ENCODE measurements at regions not wholly inside any gene's neighbourhood (a gene's known extent, or its start where the extent isn't known, plus 50 kb on each side); places are given as distances from the start of the nearest gene placed in this dataset.
A peak's percentile ranks its signal among the peaks of the same experiment; 100 is the strongest.
"Not testable (repeated sequence)": the region's sequence is repeated elsewhere in the genome, so short reads cannot be mapped to it uniquely, and the experiment has no call there.

GRCh38 chr11:44421090-44421675, 111.2 kb upstream of the ALX4 start:
- Histone ChIP-seq H3K4me1 (ENCODE audit: control insufficient read depth, insufficient read depth, low read length) (no peaks in the 10 kb centered on the region), H3K27ac (ENCODE audit: low read length) (no peak overlapping the region), H3K4me3 (ENCODE audit: low read length) (no peak overlapping the region), H3K9me3 (ENCODE audit: control insufficient read depth, low read length) (no peaks in the 10 kb centered on the region), H3K27me3 (ENCODE audit: control insufficient read depth, insufficient read depth) (no peaks in the 10 kb centered on the region)
- intact Hi-C loops (cut with DNase I): no loop called here
- DNase-seq (no peak), ATAC-seq (no peak)
- WGBS: 81% methylated on average over 9 of the region's 9 CpGs

- 74% methylated on average over 5 of the region's 5 CpGs for WGBS
- H3K27me3 ChIP-seq (ENCODE audit: control insufficient read depth, insufficient read depth): no peaks in the 10 kb centered on the region
- no peak for DNase-seq
- H3K4me3 ChIP-seq (ENCODE audit: low read length): no peak overlapping the region
- ATAC-seq: no peak
- intact Hi-C loops (cut with DNase I): no loop called here
- no peaks in the 10 kb centered on the region for H3K9me3 ChIP-seq (ENCODE audit: control insufficient read depth, low read length)
- no peak overlapping the region for H3K27ac ChIP-seq (ENCODE audit: low read length)
- H3K4me1 ChIP-seq (ENCODE audit: control insufficient read depth, insufficient read depth, low read length): no peaks in the 10 kb centered on the region
Observed at GRCh38 chr11:44423289-44423688, 113.3 kb upstream of the ALX4 start.

DNA sequence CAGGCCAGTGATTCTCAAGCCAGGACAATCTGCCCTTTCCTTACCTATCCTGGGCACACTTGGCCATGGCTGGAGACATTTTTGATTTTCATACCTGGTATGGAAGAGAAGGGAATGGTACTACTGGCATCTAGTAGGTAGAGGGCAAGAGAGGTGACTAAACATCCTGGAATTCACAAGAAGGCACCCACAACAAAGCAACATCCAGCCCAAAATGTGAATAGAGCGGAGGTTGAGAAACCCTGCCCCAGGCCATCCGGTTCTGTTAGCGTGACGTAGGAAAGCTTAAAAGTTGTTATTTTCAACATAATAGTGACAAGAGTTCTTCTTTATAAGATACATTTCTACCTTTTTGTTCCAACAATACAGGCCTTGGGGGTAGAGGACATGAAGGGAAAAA, 114.9 kb upstream of the ALX4 start:
- H3K27me3 ChIP-seq (ENCODE audit: control insufficient read depth, insufficient read depth): no peaks in the 10 kb centered on the region
- H3K27ac ChIP-seq (ENCODE audit: low read length): no peak overlapping the region
- no peak overlapping the region for H3K4me3 ChIP-seq (ENCODE audit: low read length)
- no peaks in the 10 kb centered on the region for H3K4me1 ChIP-seq (ENCODE audit: control insufficient read depth, insufficient read depth, low read length)
- intact Hi-C loops (cut with DNase I): no loop called here
- ATAC-seq (no peak), DNase-seq (no peak)
- no peaks in the 10 kb centered on the region for H3K9me3 ChIP-seq (ENCODE audit: control insufficient read depth, low read length)
- 94% methylated on average over 4 of the region's 4 CpGs for WGBS

GRCh38 chr11:44426119-44426518, 116.2 kb upstream of the ALX4 start:
- H3K4me1 ChIP-seq (ENCODE audit: control insufficient read depth, insufficient read depth, low read length): no peaks in the 10 kb centered on the region
- no peak overlapping the region for H3K27ac ChIP-seq (ENCODE audit: low read length)
- DNase-seq (no peak), ATAC-seq (no peak)
- WGBS: 86% methylated on average over 8 of the region's 8 CpGs
- no peaks in the 10 kb centered on the region for H3K9me3 ChIP-seq (ENCODE audit: control insufficient read depth, low read length)
- intact Hi-C loops (cut with DNase I): no loop called here
- no peaks in the 10 kb centered on the region for H3K27me3 ChIP-seq (ENCODE audit: control insufficient read depth, insufficient read depth)
- no peak overlapping the region for H3K4me3 ChIP-seq (ENCODE audit: low read length)

GRCh38 chr11:44426958-44427357, 117.0 kb upstream of the ALX4 start:
- ATAC-seq: no peak

GRCh38 chr11:44427432-44427831, 117.5 kb upstream of the ALX4 start:
- H3K4me1 ChIP-seq (ENCODE audit: control insufficient read depth, insufficient read depth, low read length): no peaks in the 10 kb centered on the region
- intact Hi-C loops (cut with DNase I): no loop called here
- ATAC-seq: no peak
- no peak overlapping the region for H3K4me3 ChIP-seq (ENCODE audit: low read length)
- no peaks in the 10 kb centered on the region for H3K9me3 ChIP-seq (ENCODE audit: control insufficient read depth, low read length)
- H3K27ac ChIP-seq (ENCODE audit: low read length): no peak overlapping the region
- 48% methylated on average over 8 of the region's 8 CpGs for WGBS
- H3K27me3 ChIP-seq (ENCODE audit: control insufficient read depth, insufficient read depth): no peaks in the 10 kb centered on the region
- no peak for DNase-seq

More at GRCh38 chr11:44426958-44427357, 117.0 kb upstream of the ALX4 start:
- intact Hi-C loops (cut with DNase I): no loop called here
- 90% methylated on average over 11 of the region's 11 CpGs for WGBS
- Histone ChIP-seq H3K4me3 (ENCODE audit: low read length) (no peak overlapping the region), H3K4me1 (ENCODE audit: control insufficient read depth, insufficient read depth, low read length) (no peaks in the 10 kb centered on the region), H3K27ac (ENCODE audit: low read length) (no peak overlapping the region), H3K27me3 (ENCODE audit: control insufficient read depth, insufficient read depth) (no peaks in the 10 kb centered on the region), H3K9me3 (ENCODE audit: control insufficient read depth, low read length) (no peaks in the 10 kb centered on the region)
- DNase-seq: no peak

GRCh38 chr11:44430140-44430539, 120.2 kb upstream of the ALX4 start:
- intact Hi-C loops (cut with DNase I): no loop called here
- H3K4me3 ChIP-seq (ENCODE audit: low read length): no peak overlapping the region
- no peaks in the 10 kb centered on the region for H3K9me3 ChIP-seq (ENCODE audit: control insufficient read depth, low read length)
- WGBS: 46% methylated on average over 3 of the region's 3 CpGs
- H3K27ac ChIP-seq (ENCODE audit: low read length): no peak overlapping the region
- no peaks in the 10 kb centered on the region for H3K4me1 ChIP-seq (ENCODE audit: control insufficient read depth, insufficient read depth, low read length)
- no peak for ATAC-seq
- DNase-seq: no peak
- no peaks in the 10 kb centered on the region for H3K27me3 ChIP-seq (ENCODE audit: control insufficient read depth, insufficient read depth)

GRCh38 chr11:44434191-44434590, 124.3 kb upstream of the ALX4 start:
- WGBS: 70% methylated on average over 2 of the region's 2 CpGs
- Histone ChIP-seq H3K4me3 (ENCODE audit: low read length) (no peak overlapping the region), H3K9me3 (ENCODE audit: control insufficient read depth, low read length) (no peaks in the 10 kb centered on the region), H3K4me1 (ENCODE audit: control insufficient read depth, insufficient read depth, low read length) (no peaks in the 10 kb centered on the region), H3K27me3 (ENCODE audit: control insufficient read depth, insufficient read depth) (no peaks in the 10 kb centered on the region), H3K27ac (ENCODE audit: low read length) (no peak overlapping the region)
- DNase-seq: no peak
- intact Hi-C loops (cut with DNase I): no loop called here
- no peak for ATAC-seq

GRCh38 chr11:44437122-44437521, 127.2 kb upstream of the ALX4 start:
- H3K4me1 ChIP-seq (ENCODE audit: control insufficient read depth, insufficient read depth, low read length): no peaks in the 10 kb centered on the region
- no peaks in the 10 kb centered on the region for H3K27me3 ChIP-seq (ENCODE audit: control insufficient read depth, insufficient read depth)
- H3K9me3 ChIP-seq (ENCODE audit: control insufficient read depth, low read length): no peaks in the 10 kb centered on the region
- no peak overlapping the region for H3K27ac ChIP-seq (ENCODE audit: low read length)
- no peak overlapping the region for H3K4me3 ChIP-seq (ENCODE audit: low read length)
- intact Hi-C loops (cut with DNase I): no loop called here
- 54% methylated on average over 1 of the region's 1 CpG for WGBS
- ATAC-seq (peak in 1 of 2 donors; percentile 35), DNase-seq (no peak)

- intact Hi-C loops (cut with DNase I); H3K4me3 ChIP-seq (ENCODE audit: low read length); ATAC-seq; H3K4me1 ChIP-seq (ENCODE audit: control insufficient read depth, insufficient read depth, low read length); H3K27ac ChIP-seq (ENCODE audit: low read length); H3K9me3 ChIP-seq (ENCODE audit: control insufficient read depth, low read length); H3K27me3 ChIP-seq (ENCODE audit: control insufficient read depth, insufficient read depth); DNase-seq: not testable (repeated sequence)
- 90% methylated on average over 4 of the region's 4 CpGs for WGBS
Observed at GRCh38 chr11:44442893-44443673, 122.4 kb upstream of the CD82 start.

DNA sequence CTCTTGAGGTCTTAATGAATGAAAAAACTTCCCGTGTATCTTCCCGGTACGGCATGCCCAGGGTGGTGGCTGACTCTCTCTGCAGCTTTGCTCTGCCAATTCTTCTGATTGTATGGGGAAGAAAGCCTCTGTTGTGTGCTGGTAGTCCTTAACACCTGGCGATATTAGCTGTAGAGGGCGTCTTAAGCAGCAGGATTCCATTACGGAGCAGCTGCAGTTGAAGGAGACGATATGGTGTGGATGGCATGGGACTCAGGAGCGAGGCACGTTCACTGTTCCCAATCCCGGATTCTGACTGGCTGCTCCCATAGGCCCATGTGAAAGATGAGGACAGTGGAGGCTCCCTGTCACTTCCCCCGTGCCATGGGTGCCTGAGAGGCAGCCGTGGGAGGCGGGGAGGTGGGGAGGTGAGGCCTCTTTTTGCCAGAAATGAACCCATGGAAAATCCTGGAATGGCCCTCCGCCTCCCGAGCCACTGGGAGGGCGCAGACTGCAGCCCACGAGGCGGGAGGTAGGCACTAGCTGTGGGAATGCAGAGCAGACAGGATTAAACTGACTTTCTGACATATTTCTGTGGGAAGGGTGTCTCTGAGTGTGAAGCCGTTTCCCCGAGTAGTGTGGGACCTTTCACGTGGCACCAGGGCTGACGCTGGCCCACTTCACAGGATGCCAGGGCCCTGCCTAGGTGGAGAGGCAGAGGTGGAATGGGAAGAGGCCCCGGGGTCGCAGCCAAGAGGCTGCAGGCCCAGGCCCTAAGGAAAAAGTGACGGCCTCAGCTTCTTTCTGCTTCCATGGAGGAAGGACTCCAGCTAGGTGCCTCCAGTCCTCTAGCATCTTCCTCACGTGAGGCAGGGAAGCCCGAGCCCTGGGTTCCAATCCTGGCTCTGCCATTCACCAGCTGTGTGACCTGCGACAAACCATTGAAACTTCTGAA, 121.4 kb upstream of the CD82 start:
- intact Hi-C loops (cut with DNase I): no loop called here
- H3K4me1 ChIP-seq (ENCODE audit: control insufficient read depth, insufficient read depth, low read length): no peaks in the 10 kb centered on the region
- WGBS: 76% methylated on average over 28 of the region's 28 CpGs
- no peaks in the 10 kb centered on the region for H3K27me3 ChIP-seq (ENCODE audit: control insufficient read depth, insufficient read depth)
- H3K9me3 ChIP-seq (ENCODE audit: control insufficient read depth, low read length): no peaks in the 10 kb centered on the region
- ATAC-seq: no peak
- H3K27ac ChIP-seq (ENCODE audit: low read length): no peak overlapping the region
- H3K4me3 ChIP-seq (ENCODE audit: low read length): no peak overlapping the region
- DNase-seq: no peak

Data from right cardiac atrium (tissue), 5 donors.